ENCODE measurements at regions not wholly inside any gene's neighbourhood (a gene's known extent, or its start where the extent isn't known, plus 50 kb on each side); places are given as distances from the start of the nearest gene placed in this dataset.
"Not testable (repeated sequence)": the region's sequence is repeated elsewhere in the genome, so short reads cannot be mapped to it uniquely, and the experiment has no call there.

- no peak for DNase-seq (ENCODE audit: low spot score)
Measured at GRCh38 chr10:65033957-65034356, 1512.8 kb downstream of the REEP3 start.

GRCh38 chr10:65040796-65041195, 1519.6 kb downstream of the REEP3 start:
- no peak for DNase-seq (ENCODE audit: low spot score)

DNA sequence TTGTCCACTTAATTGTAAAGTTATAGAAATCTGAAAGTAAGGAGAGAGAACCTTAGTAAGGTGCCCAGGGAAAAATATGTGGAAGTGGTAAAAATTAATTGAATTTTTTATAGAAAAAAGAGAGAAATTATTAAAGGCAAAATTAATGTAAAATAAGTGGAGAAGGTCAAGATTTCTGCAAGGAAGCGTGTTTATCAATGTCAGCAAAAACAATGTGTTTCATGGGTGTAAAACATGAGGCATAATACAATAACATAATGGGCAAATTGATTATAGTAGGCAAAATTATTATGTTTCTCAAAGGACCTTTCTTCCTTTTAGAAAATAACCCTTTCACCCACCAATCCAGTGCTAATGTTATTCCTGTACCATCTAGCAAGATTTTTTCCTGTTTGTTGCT, 1520.1 kb downstream of the REEP3 start:
- no peak for DNase-seq (ENCODE audit: low spot score)

DNA sequence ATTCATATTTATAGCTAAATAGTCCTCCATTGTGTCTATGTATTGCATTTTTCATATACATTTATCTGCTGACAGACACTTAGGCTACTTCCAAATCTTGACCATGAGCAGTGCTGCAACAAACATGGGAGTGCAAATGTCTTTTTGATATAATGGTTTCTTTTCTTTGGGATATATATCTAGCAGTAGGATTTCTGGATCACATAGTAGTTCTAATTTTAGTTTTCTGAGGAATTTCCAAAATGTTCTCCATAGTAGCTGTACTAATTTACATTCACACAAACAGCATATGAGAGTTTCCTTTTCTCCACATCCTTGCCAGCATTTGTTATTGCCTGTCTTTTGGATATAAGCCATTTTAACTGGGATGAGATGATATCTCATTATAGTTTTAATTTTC, 1521.3 kb downstream of the REEP3 start:
- DNase-seq (ENCODE audit: low spot score) = no peak

- DNase-seq (ENCODE audit: low spot score) = no peak
Measured at GRCh38 chr10:65046831-65047230, 1525.6 kb downstream of the REEP3 start.

- DNase-seq (ENCODE audit: low spot score) = not testable (repeated sequence)
Measured at GRCh38 chr10:65052111-65052510, 1530.9 kb downstream of the REEP3 start.

GRCh38 chr10:65053397-65053796, 1532.2 kb downstream of the REEP3 start:
- not testable (repeated sequence) for DNase-seq (ENCODE audit: low spot score)

DNA sequence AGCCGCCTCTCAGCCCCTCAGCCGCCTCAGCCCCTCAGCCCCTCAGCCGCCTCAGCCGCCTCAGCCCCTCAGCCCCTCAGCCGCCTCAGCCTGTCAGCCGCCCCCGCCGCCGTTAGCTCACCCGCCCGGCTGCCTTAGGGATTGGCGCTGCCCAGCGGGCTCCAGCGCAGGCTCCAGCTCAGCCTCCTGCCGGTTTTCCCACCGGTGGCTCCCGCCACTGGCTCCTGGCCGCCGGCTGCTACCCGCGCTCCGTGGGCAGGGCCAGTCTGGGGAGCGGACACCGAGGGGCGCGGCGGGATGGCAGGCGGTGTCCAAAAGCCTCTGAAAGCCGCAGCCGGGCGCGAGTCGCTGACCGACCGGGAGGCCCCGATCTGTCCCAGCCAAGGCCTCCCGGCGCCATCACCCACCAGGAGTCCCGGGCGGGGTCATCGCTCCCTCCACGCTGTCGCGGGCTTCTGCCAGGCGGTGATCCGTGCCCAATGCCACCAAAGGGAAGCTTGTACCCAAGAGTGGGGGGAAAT, 1532.7 kb downstream of the REEP3 start:
- not testable (repeated sequence) for DNase-seq (ENCODE audit: low spot score)

DNA sequence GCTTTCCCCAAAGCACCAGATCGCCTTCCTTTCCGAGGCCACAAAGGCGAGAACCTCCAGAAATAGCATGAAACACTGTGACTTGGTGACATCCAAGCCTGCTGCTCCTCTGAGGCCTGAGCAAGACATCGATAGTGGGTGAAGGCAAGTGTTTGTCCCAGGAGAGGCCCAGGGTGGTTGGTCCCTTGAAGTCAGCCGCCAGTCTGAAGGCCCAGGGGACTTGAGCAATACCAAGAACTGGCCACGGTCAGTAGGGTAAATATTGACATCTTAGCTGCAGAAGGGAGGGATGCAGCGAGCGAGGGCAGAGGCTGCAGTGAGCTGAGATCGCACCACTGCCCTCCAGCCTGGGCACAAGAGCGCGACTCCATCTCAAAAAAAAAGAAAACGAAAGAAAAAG, 1533.5 kb downstream of the REEP3 start:
- not testable (repeated sequence) for DNase-seq (ENCODE audit: low spot score)

DNA sequence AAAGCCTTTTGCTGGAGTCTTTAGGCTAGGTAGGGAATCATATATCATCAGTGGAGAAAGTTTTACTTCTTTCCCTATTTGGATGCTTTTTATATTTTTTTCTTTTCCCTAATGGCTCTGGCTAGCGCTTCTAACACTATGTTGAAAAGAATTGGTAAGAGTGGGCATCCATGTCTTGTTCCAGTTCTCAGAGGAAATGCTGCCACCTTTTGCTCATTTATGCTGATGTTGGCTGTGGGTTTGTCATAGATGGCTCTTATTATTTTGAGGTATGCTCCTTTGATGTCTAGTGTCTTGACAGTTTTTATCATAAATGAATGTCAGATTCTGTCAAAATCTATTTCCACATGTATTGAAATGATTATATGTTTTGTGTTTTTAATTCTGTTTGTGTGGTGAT, 1544.1 kb downstream of the REEP3 start:
- DNase-seq (ENCODE audit: low spot score) = no peak

- DNase-seq (ENCODE audit: low spot score) = no peak
Measured at GRCh38 chr10:65083222-65083621, 1562.0 kb downstream of the REEP3 start.

DNA sequence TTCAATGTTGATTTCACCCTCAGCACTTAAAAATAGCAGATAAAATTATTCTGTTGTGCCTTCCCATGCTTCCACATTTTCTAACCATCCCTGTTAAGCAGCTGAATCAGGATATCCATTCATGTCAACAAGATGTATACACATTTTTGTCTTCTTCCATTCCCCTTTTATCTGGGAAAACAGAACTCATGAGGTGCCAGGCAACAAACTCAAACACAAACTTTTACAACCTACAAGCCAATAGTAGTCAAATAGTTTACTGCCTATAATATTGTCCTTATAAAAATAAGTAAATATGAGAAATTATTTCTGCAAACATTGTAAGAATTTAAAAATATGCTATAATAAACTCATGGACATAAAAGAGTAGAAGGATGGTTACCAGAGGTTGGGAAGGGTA, 1569.8 kb downstream of the REEP3 start:
- DNase-seq (ENCODE audit: low spot score) = no peak

- no peak for DNase-seq (ENCODE audit: low spot score)
Measured at GRCh38 chr10:65100146-65100545, 1578.9 kb downstream of the REEP3 start.

DNA sequence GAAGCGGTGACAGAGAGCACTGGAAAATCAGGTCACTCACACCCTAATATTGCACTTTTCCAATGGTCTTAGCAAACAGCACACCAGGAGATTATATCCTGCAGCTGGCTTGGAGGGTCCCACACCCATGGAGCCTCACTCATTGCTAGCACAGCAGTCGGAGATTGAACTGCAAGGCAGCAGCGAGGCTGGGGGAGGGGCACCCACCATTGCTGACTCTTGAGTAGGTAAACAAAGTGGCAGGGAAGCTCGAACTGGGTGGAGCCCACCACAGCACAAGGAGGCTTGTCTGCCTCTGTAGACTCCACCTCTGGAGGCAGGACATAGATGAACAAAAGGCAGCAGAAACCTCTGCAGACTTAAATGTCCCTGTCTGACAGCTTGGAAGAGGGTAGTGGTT, 1579.7 kb downstream of the REEP3 start:
- not testable (repeated sequence) for DNase-seq (ENCODE audit: low spot score)

DNA sequence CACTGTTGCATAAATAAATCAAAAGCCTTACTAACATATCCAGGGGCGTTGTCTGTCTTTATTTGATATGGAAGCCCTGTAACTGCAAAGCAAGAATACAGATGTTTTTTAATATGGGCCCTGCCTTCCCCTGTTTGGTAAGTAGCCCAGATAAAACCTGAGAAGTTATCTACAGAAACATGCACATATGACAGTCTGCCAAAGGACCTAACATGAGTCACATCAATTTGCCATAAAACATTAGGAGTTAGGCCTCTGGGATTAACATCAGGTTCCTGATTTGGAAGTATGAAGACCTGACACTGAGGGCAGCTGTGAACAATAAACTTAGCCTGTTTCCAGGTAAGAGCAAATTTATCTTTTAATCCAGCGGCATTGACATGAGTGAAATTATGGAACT, 1588.8 kb downstream of the REEP3 start:
- no peak for DNase-seq (ENCODE audit: low spot score)

DNA sequence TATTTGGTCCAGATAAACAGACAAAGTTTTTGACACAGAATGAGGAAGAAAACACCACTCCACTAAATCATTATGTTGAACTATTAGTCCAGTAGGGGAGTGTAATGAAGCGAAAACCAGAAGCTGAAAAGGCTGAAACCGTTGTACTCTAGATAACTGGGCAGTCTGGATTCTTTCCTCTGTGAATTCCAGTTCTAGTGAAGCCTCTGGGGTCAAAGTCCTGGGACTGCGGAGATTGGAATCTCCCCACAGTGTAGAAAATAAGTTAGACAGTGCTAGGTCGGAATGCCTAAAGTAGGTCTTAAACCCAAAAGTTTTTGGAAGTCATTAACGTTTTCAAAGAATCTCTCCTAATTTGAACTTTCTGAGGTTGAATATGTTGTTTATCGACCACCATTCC, 1589.9 kb downstream of the REEP3 start:
- not testable (repeated sequence) for DNase-seq (ENCODE audit: low spot score)

DNA sequence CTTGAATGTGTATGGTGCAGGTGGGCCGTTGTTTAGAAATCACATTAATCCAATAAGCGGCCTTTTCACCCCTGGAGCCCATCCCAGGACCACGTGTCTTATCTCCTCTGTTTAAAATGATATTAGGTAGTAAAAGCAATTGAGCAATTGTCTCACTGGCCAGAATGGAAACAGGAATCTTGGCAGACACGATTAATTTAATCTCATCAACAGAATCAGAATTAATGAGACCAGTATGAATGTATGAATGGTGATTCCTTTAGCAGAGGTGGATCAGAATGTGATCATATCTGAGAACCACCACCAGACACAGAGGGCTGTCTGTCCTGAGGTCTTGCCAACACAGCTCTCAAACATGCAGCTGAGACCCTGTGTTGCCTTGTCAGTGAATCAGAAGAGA, 1591.4 kb downstream of the REEP3 start:
- no peak for DNase-seq (ENCODE audit: low spot score)

DNA sequence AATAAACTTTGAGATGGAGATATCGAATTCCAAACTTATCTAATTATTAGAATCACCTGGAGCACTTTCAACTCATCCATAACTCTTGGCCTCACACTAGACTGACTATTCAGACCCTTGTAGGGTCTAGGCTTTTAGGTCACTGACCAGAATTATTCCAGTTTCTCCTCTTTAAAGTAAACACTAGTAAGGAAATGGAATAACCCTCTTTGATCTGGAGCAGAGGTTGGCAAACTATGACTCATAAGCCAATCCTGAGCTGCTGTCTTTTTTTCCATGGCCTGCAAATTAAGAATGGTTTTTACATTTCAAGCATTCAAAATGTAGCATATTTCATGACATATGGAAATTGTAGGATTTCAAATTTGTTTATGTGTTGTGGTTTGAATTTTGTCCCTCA, 1601.9 kb downstream of the REEP3 start:
- no peak for DNase-seq (ENCODE audit: low spot score)

DNA sequence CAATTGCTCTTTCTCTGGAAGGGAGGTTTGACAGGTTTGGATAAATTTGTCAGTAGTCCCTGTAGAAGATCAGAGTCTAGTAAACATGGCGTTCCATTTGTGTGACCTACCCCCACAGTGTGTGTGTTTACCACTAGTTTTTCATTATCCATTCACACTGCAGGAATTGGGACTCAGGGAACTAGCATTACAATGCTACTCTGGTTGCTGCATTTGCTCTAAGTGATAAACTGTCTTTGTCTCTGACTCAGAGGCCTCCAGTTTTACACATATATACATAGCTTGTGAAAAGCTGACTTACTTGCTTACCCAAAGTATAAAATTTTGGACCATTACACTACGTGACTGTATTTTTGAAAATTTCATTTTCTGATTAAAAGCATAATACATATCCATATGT, 1604.0 kb downstream of the REEP3 start:
- DNase-seq (ENCODE audit: low spot score) = no peak

- no peak for DNase-seq (ENCODE audit: low spot score)
Measured at GRCh38 chr10:65126288-65126687, 1605.1 kb downstream of the REEP3 start.

- DNase-seq (ENCODE audit: low spot score) = no peak
Measured at GRCh38 chr10:65128277-65128676, 1607.1 kb downstream of the REEP3 start.

DNA sequence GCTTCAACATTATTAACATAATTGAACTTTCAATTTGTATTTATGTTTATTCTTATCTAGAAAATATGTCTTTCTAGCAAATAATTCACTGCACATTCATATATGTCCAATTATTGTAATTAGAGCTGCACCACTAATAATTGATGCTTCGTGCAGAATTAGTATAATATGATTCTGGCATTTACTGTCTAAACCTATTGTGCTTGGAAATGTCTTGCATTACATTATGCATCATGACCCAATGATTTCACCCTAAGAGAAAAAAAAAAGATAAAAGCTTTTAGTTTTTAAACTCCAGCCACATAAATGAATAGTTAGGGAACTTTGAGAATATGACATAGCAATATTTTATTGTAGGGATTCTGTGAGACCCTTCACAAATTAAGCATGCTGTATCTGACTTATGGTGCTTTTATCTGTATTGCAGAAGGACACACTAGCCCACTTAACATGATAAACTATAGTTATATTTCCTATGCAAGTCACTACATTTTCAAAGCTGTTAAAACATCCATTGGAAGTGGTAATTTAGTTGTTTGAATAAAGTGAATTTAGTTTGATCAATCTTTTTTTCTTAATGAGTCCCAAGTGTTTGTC, 1609.1 kb downstream of the REEP3 start:
- DNase-seq (ENCODE audit: low spot score) = no peak

GRCh38 chr10:65133652-65134051, 1612.5 kb downstream of the REEP3 start:
- no peak for DNase-seq (ENCODE audit: low spot score)

GRCh38 chr10:65135508-65135907, 1614.3 kb downstream of the REEP3 start:
- no peak for DNase-seq (ENCODE audit: low spot score)

Data from Ammon's horn (tissue), 1 donor.